ENCODE measurements at regions not wholly inside any gene's neighbourhood (a gene's known extent, or its start where the extent isn't known, plus 50 kb on each side); places are given as distances from the start of the nearest gene placed in this dataset.

DNA sequence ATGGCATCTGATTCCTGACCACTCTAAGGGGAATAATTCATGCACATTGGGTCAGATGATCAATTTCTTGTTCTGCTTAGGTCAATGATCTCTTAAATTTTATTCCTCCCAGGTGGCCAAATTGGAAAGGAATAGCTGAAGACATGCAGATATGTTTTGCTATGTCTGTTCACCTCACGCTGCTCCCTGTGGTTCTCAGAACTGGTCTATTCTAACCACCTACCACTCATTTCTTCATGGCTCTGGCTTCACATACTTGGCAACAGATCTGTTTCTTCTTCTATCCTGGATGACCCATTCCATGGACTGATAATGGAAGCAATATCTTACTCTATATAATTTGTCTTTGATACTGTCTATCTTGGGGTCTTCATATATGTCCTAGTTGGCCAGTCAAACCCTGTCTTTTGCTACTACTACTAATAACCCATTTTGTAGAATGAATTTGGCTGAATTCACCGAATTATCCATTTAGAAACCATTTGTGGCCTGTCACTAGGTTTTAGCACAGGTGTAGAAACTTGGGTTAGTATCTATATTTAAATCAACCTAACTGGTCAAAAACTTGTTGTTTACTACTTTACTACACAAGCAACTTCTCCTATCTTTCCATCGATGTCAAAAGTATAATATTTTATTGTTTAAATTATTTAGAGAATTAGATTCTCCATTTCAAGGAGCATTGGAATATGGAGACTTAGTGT is 650.9 kb downstream of the TLE4 start:
- TF ChIP-seq, protein P1, sequence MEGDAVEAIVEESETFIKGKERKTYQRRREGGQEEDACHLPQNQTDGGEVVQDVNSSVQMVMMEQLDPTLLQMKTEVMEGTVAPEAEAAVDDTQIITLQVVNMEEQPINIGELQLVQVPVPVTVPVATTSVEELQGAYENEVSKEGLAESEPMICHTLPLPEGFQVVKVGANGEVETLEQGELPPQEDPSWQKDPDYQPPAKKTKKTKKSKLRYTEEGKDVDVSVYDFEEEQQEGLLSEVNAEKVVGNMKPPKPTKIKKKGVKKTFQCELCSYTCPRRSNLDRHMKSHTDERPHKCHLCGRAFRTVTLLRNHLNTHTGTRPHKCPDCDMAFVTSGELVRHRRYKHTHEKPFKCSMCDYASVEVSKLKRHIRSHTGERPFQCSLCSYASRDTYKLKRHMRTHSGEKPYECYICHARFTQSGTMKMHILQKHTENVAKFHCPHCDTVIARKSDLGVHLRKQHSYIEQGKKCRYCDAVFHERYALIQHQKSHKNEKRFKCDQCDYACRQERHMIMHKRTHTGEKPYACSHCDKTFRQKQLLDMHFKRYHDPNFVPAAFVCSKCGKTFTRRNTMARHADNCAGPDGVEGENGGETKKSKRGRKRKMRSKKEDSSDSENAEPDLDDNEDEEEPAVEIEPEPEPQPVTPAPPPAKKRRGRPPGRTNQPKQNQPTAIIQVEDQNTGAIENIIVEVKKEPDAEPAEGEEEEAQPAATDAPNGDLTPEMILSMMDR (conservative IDR thresholded peaks at IDR 0.05 in 1 of 2, IDR thresholded peaks at IDR 0.05 in 1 of 2; ENCODE audit: extremely low read depth in 1 of 2, insufficient read depth in 1 of 2, low read depth in 1 of 2, low read length in 2 of 2) = no peak
- TF ChIP-seq EZH2 (IDR thresholded peaks at IDR 0.05; ENCODE audit: borderline replicate concordance, low read length) = no peak

All from mammary epithelial cell (primary cell).